Activated CD8-positive, alpha-beta memory T cell treated with anti-CD3 and anti-CD28 coated beads, Interleukin-2, amount 10 ng/mL, durations not matched to agents 7 days and 5 days (primary cell): ENCODE measurements at regions not wholly inside any gene's neighbourhood (a gene's known extent, or its start where the extent isn't known, plus 50 kb on each side); places are given as distances from the start of the nearest gene placed in this dataset.
"Not testable (repeated sequence)": the region's sequence is repeated elsewhere in the genome, so short reads cannot be mapped to it uniquely, and the experiment has no call there.

Experiments
- ATAC-seq: fragments of 150-1000 bp; cut with Tn5 transposase; one replicate; pipeline ENCODE4 v1.10.0; 2021; ENCODE audit warnings: moderate library complexity
- CTCF ChIA-PET: fragments of 350-600 bp; sonication (Branson Sonifier 250); formaldehyde crosslinking; loops from one replicate; lab custom pipeline; 2021; ENCODE audit warnings: antibody characterized with exemption; lab: Charles Lee
- DNase-seq: peaks from one replicate; pipeline ENCODE4 v3.0.0-alpha.2; 2020
- H3K27ac Mint-ChIP-seq: one replicate; pipeline ENCODE4 v1.8.0; 2021; ENCODE audit warnings: mild to moderate bottlenecking, mixed read lengths
- H3K27me3 Mint-ChIP-seq: one replicate; pipeline ENCODE4 v1.8.0; 2021; ENCODE audit warnings: mixed read lengths
- H3K36me3 Mint-ChIP-seq: one replicate; pipeline ENCODE4 v1.8.0; 2021; ENCODE audit warnings: mild to moderate bottlenecking, mixed read lengths
- H3K4me1 Mint-ChIP-seq: one replicate; pipeline ENCODE4 v1.8.0; 2021; ENCODE audit warnings: mixed read lengths
- H3K4me3 Mint-ChIP-seq: one replicate; pipeline ENCODE4 v1.8.0; 2021; ENCODE audit warnings: mild to moderate bottlenecking, moderate library complexity, mixed read lengths
- H3K9me3 Mint-ChIP-seq: one replicate; pipeline ENCODE4 v1.8.0; 2022; ENCODE audit warnings: low read depth, mixed read lengths

DNA sequence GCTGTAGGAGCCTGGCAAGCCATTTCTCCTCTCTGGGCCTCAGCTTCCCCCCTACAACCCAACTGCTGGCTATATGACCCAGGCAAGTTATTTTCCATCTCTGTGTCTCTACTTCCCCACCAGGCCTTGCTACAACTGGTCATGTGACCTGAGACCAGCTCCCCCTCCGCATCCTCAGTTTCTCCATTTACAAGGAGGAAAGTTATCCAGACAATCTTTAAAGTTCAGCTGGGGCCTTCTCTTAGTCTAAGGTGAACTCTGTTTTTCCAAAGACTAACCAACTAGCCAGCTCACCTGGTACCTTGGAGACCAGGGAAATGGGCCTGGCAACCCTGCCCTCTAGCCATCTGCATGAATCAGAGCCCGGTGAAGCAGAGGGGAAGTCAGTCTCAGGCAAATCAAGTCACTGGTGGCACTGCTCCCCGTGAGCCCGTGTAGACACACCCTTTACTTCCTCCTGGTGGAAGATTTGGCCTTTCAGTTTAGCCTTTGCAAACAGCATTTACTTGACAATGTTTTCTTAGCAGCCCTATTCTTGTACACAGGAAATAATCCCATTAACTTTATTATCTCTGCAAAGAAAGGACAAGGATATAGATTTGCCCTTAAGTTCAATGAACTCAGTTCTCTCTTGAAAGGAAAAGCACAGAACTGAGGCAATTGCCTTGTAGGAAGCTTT is 157.7 kb downstream of the VEGFA start:
- CTCF ChIA-PET, result no interaction called here
- H3K27ac Mint-ChIP-seq, result no peak overlapping the region
- no peaks in the 10 kb centered on the region for H3K27me3 Mint-ChIP-seq
- peaks cover 15% of the 10 kb centered on the region for H3K4me1 Mint-ChIP-seq
- H3K9me3 Mint-ChIP-seq, result no peaks in the 10 kb centered on the region
- no peak for ATAC-seq
- H3K36me3 Mint-ChIP-seq, result no peaks in the 10 kb centered on the region
- no peak overlapping the region for H3K4me3 Mint-ChIP-seq
- no peak for DNase-seq

DNA sequence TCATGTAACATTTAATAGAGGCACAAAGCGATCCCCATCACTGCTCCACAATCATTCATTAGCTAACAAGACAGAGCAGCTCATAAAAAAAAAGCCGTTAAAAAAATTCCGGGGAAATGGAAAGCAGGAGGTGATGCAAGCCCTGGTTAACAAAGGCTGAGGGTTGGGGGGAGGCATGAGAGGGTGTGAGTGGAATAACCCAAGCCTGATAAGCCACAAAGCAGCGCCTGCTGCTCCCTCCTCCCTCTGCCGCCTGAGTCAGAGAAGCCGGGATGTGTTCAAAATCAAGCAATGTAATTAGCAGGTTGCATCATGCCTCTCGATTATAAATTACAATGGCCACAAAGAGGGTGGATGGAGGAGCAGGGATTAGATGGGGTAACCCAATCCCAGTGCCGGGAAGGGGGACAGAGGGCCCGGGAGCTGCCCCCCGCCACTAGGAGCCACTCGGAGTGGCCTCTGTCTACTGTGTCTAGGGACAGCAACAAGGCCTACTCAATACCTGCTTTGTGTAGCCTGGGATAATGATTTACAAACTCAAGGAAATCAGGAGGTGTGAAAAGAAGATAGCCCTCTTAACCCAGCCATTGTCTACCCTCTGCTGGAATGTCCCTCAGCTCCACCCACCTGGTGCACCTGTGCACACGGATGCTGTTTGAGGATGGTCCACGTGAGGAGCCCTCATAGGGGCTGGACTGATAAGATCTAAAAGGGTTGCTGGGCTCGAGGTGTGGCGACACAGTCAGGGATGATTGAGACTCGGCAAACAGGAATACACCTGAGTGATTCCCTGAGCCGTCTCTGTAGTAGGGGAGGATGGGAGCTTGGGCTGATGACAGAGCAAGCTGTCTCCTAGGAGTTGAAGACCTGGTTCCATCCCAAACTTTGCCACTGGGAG is 156.9 kb downstream of the VEGFA start:
- DNase-seq (no peak), ATAC-seq (no peak)
- Mint-ChIP-seq H3K4me3 (no peak overlapping the region), H3K4me1 (peaks cover 15% of the 10 kb centered on the region), H3K9me3 (no peaks in the 10 kb centered on the region), H3K36me3 (no peaks in the 10 kb centered on the region), H3K27me3 (no peaks in the 10 kb centered on the region), H3K27ac (no peak overlapping the region)
- CTCF ChIA-PET, result interaction anchor here (1.5 kb wide), 1 partner anchor 154 kb away, joined by 3 read pairs; no protein-coding TSS in a partner anchor

DNA sequence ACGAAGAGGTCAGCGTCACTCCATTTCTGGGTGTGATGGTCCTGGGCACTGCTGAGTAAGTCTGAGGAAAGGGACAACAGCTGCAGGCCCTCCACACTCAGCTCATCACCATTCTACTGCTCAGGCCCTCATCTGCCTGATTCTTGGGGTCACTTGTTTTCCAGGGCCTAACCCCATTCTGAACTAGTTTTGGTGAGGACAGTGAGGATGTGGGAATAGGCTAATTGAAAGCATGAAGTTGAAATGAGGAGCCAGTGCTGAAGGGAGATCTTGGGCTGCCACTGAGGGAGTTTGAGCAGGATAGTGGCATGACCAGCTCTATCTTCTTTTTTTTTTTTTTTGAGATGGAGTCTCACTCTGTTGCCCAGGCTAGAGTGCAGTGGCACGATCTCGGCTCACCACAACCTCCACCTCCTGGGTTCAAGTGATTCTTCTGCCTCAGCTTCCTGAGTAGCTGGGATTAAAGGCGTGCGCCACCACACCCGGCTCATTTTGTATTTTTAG is 155.7 kb downstream of the VEGFA start:
- ATAC-seq, H3K9me3 Mint-ChIP-seq, DNase-seq, H3K27me3 Mint-ChIP-seq, H3K36me3 Mint-ChIP-seq, H3K27ac Mint-ChIP-seq, H3K4me3 Mint-ChIP-seq: not testable (repeated sequence)
- peaks cover 15% of the 10 kb centered on the region for H3K4me1 Mint-ChIP-seq
- CTCF ChIA-PET, result interaction anchor here (1.5 to 1.7 kb wide), 2 partner anchors 151 to 153 kb away, joined by 3 to 5 read pairs; no protein-coding TSS in a partner anchor

- Mint-ChIP-seq H3K9me3 (no peaks in the 10 kb centered on the region), H3K36me3 (no peaks in the 10 kb centered on the region), H3K4me1 (peaks cover 15% of the 10 kb centered on the region), H3K27ac (no peak overlapping the region), H3K27me3 (peaks cover 7% of the 10 kb centered on the region), H3K4me3 (no peak overlapping the region)
- CTCF ChIA-PET, result interaction anchor here (1.1 to 1.7 kb wide), 2 partner anchors 140 to 149 kb away, joined by 3 to 5 read pairs; no protein-coding TSS in a partner anchor
- ATAC-seq (peak; percentile 81), DNase-seq (peak; percentile 77)
Measured at GRCh38 chr6:43924222-43924702, 154.3 kb downstream of the VEGFA start.

- DNase-seq (no peak), ATAC-seq (no peak)
- Mint-ChIP-seq H3K27me3 (peaks cover 7% of the 10 kb centered on the region), H3K36me3 (no peaks in the 10 kb centered on the region), H3K27ac (no peak overlapping the region), H3K4me3 (no peak overlapping the region), H3K4me1 (peaks cover 15% of the 10 kb centered on the region), H3K9me3 (no peaks in the 10 kb centered on the region)
- CTCF ChIA-PET, result interaction anchor here (1.1 kb wide), 1 partner anchor 141 kb away, joined by 3 read pairs; no protein-coding TSS in a partner anchor
Measured at GRCh38 chr6:43923376-43924221, 153.6 kb downstream of the VEGFA start.

GRCh38 chr6:43922426-43923375 is 152.7 kb downstream of the VEGFA start:
- CTCF ChIA-PET, result no interaction called here
- Mint-ChIP-seq H3K9me3 (no peaks in the 10 kb centered on the region), H3K36me3 (no peaks in the 10 kb centered on the region)

DNA sequence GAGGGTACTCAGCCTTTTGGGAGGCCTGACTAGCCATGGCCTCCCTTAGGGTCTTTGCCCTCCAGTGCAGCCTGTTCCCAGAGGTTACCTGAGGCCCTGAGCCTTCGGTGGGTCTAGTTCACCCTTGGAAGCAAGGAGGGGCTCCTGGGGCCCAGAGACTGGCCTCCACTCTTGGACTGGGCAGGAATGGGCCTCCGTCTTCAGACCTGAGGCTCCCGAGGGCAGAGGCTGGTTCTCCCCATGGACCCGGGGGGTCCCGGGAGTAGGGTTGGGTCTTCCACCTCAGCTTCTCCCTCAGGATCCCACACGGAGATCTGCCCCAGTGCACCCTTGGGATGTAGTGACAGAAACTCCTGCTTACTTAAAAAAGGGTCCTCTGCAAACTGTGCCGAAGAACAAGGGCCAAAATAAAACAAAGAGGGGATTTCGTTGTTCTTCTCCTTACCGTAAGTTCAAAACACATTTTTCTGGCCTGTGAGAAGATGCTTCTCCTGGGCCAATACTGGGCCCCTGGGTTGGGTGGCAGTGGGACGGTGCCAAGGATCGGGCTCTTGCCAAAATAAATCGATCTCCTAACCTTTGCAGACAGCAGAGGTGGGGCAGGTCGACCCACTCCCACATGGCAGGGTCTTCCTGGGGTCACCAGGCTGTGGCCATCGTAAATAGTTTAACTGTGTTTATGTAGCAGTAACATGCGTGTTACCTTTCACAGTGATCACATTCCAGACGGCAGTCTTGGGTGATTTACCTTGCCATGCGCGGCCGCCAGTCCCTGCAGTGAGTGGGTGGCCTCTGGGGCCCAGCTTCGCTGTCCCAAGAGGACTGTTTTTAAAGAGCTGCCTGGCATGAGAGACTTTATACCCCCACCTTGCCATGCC is 151.8 kb downstream of the VEGFA start:
- DNase-seq, result no peak
- ATAC-seq, result no peak
- CTCF ChIA-PET, result no interaction called here
- peaks cover 12% of the 10 kb centered on the region for H3K27me3 Mint-ChIP-seq
- no peak overlapping the region for H3K4me3 Mint-ChIP-seq
- H3K36me3 Mint-ChIP-seq, result no peaks in the 10 kb centered on the region
- no peaks in the 10 kb centered on the region for H3K9me3 Mint-ChIP-seq
- no peak overlapping the region for H3K27ac Mint-ChIP-seq
- H3K4me1 Mint-ChIP-seq, result peaks cover 13% of the 10 kb centered on the region

More at GRCh38 chr6:43922426-43923375, 152.7 kb downstream of the VEGFA start:
- H3K27me3 Mint-ChIP-seq, result peaks cover 10% of the 10 kb centered on the region
- no peak overlapping the region for H3K27ac Mint-ChIP-seq
- no peak overlapping the region for H3K4me3 Mint-ChIP-seq
- no peak for ATAC-seq
- peaks cover 13% of the 10 kb centered on the region for H3K4me1 Mint-ChIP-seq
- DNase-seq, result no peak

DNA sequence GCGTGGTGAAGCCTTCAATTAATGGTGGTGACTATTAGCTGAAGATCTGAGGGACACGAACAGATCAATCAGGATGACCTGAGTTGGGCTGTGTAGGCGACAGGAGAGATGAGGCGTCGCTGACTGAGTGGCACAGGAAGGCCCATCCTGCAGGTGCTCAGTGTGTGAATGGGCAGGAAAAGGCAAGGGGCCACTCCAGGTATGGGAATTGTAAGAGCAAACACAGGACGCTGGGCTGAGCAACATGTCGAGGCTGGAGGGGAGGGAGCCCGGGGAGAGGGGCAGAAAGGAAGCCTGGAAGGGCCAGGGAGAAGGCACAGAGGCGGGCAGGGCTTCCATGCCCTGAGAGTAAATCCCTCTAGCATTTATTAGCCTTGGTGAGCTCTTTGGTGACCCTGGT is 151.0 kb downstream of the VEGFA start:
- CTCF ChIA-PET, result no interaction called here
- Mint-ChIP-seq H3K4me1 (peaks cover 13% of the 10 kb centered on the region), H3K9me3 (no peaks in the 10 kb centered on the region), H3K4me3 (no peak overlapping the region), H3K27me3 (peaks cover 12% of the 10 kb centered on the region), H3K27ac (no peak overlapping the region), H3K36me3 (no peaks in the 10 kb centered on the region)
- no peak for DNase-seq
- ATAC-seq, result no peak

DNA sequence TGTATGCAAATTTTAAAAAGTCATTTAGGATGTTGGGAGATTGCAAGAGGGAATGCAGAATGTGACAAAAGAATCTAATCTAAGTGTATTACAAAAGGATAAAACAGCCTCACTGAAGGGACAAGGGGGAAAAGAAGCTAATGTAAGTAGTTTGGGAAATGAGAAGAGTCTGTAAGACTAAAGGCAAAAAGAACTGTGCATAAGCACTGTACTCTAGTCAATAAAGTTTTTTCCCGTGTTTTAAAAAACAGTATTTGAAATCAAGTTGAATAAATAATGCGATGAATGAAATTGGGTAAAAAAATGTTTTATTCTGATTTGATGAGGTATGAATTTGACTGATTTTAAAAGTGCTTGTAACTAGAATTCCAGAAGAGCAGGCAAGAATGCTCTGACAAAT is 149.8 kb downstream of the VEGFA start:
- Mint-ChIP-seq H3K36me3 (no peaks in the 10 kb centered on the region), H3K4me3 (no peak overlapping the region), H3K27me3 (peaks cover 15% of the 10 kb centered on the region), H3K9me3 (no peaks in the 10 kb centered on the region), H3K4me1 (peaks cover 11% of the 10 kb centered on the region), H3K27ac (no peak overlapping the region)
- CTCF ChIA-PET, result no interaction called here
- ATAC-seq, result no peak
- no peak for DNase-seq

GRCh38 chr6:43917878-43918382 is 147.9 kb downstream of the VEGFA start:
- Mint-ChIP-seq H3K36me3 (no peaks in the 10 kb centered on the region), H3K4me1 (no peaks in the 10 kb centered on the region), H3K27ac (no peak overlapping the region), H3K9me3 (no peaks in the 10 kb centered on the region), H3K4me3 (no peak overlapping the region), H3K27me3 (peaks cover 15% of the 10 kb centered on the region)
- no peak for ATAC-seq
- DNase-seq, result no peak
- CTCF ChIA-PET, result no interaction called here
